ENCODE measurements at regions not wholly inside any gene's neighbourhood (a gene's known extent, or its start where the extent isn't known, plus 50 kb on each side); places are given as distances from the start of the nearest gene placed in this dataset.

DNA sequence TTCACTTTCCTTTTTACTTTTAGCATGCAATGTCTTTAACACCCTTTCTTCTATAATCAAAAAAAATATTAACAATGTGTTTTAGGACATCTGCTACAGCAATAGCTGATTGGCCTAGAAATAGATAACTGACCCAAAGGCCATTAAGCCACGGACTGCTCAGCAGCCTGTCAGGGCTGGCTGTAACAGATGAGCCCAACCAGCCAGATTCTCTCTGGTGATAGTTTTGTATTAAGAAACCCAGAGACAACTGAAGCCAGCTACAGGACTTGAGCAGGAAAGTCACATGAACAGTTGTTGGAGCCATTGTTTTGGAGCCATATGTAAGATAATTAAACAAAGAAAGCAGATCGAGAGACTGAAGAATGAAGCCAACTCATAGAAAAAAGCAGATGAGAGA, 80.3 kb downstream of the DDIT4L start:
- TF ChIP-seq, protein P1, sequence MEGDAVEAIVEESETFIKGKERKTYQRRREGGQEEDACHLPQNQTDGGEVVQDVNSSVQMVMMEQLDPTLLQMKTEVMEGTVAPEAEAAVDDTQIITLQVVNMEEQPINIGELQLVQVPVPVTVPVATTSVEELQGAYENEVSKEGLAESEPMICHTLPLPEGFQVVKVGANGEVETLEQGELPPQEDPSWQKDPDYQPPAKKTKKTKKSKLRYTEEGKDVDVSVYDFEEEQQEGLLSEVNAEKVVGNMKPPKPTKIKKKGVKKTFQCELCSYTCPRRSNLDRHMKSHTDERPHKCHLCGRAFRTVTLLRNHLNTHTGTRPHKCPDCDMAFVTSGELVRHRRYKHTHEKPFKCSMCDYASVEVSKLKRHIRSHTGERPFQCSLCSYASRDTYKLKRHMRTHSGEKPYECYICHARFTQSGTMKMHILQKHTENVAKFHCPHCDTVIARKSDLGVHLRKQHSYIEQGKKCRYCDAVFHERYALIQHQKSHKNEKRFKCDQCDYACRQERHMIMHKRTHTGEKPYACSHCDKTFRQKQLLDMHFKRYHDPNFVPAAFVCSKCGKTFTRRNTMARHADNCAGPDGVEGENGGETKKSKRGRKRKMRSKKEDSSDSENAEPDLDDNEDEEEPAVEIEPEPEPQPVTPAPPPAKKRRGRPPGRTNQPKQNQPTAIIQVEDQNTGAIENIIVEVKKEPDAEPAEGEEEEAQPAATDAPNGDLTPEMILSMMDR (IDR thresholded peaks at IDR 0.05 in 4 of 5, conservative IDR thresholded peaks at IDR 0.05 in 1 of 5) = no peak
- TF ChIP-seq POLR2A (IDR thresholded peaks at IDR 0.05) = no peak

All from gastrocnemius medialis (tissue), 4 donors.